Activated CD8-positive, alpha-beta T cell treated with anti-CD3 and anti-CD28 coated beads for 36 hours (primary cell): ENCODE measurements at regions not wholly inside any gene's neighbourhood (a gene's known extent, or its start where the extent isn't known, plus 50 kb on each side); places are given as distances from the start of the nearest gene placed in this dataset.
"Not testable (repeated sequence)": the region's sequence is repeated elsewhere in the genome, so short reads cannot be mapped to it uniquely, and the experiment has no call there.

Experiments
- ATAC-seq: fragments of 200-7000 bp; cut with Tn5 transposase; one replicate; pipeline ENCODE4 v1.10.0; 2021; ENCODE audit warnings: mild to moderate bottlenecking, moderate library complexity
- CTCF ChIA-PET: fragments of 350-600 bp; sonication (Branson Sonifier 250); formaldehyde crosslinking; loops from one replicate; lab custom pipeline; 2021; ENCODE audit warnings: antibody characterized with exemption; lab: Charles Lee
- POLR2A ChIA-PET: fragments of 350-600 bp; sonication (Branson Sonifier 250); formaldehyde crosslinking; loops from one replicate; lab custom pipeline; 2021; ENCODE audit warnings: antibody characterized with exemption; lab: Charles Lee
- DNase-seq: peaks from one replicate; pipeline ENCODE4 v3.0.0-alpha.2; 2020
- H3K27ac Mint-ChIP-seq: one replicate; pipeline ENCODE4 v1.8.0; 2021; ENCODE audit warnings: mild to moderate bottlenecking, mixed read lengths
- H3K27me3 Mint-ChIP-seq: one replicate; pipeline ENCODE4 v1.8.0; 2021; ENCODE audit warnings: mixed read lengths
- H3K36me3 Mint-ChIP-seq: one replicate; pipeline ENCODE4 v1.8.0; 2021; ENCODE audit warnings: low read depth, mixed read lengths
- H3K4me1 Mint-ChIP-seq: one replicate; pipeline ENCODE4 v1.8.0; 2021; ENCODE audit warnings: low read depth, mixed read lengths
- H3K4me3 Mint-ChIP-seq: one replicate; pipeline ENCODE4 v1.8.0; 2021; ENCODE audit warnings: mild to moderate bottlenecking, moderate library complexity, mixed read lengths
- H3K9me3 Mint-ChIP-seq: one replicate; pipeline ENCODE4 v1.8.0; 2021; ENCODE audit warnings: mixed read lengths
- intact Hi-C: fragments of 100-400 bp; cut with micrococcal nuclease; formaldehyde crosslinking; loops from one replicate; pipeline ENCODE4 v1.10.0; 2022
- TF ChIP-seq, protein P1 (sequence below): fragments of 200-600 bp; IDR thresholded peaks from one replicate; pipeline ENCODE4 v1.8.0; 2022; ENCODE audit warnings: antibody characterized with exemption, mild to moderate bottlenecking

DNA sequence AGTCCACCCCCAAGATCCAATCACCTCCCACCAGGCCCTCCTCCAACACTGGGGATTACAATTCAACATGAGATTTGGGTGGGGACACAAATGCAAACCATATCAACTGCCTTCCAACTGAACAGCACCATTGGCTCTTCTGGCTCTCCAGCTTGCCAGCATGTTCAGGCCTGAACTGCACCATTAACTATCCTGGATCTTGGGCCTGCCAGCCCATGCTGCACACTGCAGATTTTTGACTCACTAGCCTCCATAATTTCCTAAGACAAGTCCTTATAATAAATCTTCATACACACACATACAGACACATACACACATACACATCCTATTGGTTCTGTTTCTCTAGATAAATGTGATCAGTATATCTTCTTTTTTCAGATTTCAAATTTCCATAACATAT is 737.1 kb upstream of the SPRY2 start:
- intact Hi-C loops, result no loop called here
- no peaks in the 10 kb centered on the region for H3K27me3 Mint-ChIP-seq
- no peak overlapping the region for H3K4me3 Mint-ChIP-seq
- DNase-seq (no peak), ATAC-seq (no peak)
- H3K9me3 Mint-ChIP-seq, result peaks cover 2% of the 10 kb centered on the region
- no peak overlapping the region for H3K27ac Mint-ChIP-seq
- TF ChIP-seq, protein P1, sequence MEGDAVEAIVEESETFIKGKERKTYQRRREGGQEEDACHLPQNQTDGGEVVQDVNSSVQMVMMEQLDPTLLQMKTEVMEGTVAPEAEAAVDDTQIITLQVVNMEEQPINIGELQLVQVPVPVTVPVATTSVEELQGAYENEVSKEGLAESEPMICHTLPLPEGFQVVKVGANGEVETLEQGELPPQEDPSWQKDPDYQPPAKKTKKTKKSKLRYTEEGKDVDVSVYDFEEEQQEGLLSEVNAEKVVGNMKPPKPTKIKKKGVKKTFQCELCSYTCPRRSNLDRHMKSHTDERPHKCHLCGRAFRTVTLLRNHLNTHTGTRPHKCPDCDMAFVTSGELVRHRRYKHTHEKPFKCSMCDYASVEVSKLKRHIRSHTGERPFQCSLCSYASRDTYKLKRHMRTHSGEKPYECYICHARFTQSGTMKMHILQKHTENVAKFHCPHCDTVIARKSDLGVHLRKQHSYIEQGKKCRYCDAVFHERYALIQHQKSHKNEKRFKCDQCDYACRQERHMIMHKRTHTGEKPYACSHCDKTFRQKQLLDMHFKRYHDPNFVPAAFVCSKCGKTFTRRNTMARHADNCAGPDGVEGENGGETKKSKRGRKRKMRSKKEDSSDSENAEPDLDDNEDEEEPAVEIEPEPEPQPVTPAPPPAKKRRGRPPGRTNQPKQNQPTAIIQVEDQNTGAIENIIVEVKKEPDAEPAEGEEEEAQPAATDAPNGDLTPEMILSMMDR, result no peak
- H3K4me1 Mint-ChIP-seq, result no peaks in the 10 kb centered on the region
- ChIA-PET CTCF (no interaction called here), POLR2A (no interaction called here)
- no peaks in the 10 kb centered on the region for H3K36me3 Mint-ChIP-seq

DNA sequence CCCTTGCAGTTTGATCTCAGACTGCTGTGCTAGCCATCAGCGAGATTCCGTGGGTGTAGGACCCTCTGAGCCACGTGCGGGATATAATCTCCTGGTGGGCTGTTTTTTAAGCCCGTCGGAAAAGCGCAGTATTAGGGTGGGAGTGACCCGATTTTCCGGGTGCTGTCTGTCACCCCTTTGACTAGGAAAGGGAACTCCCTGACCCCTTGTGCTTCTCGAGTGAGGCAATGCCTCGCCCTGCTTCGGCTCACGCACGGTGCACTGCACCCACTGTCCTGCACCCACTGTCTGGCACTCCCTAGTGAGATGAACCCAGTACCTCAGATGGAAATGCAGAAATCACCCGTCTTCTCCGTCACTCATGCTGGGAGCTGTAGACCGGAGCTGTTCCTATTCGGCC is 728.9 kb upstream of the SPRY2 start:
- intact Hi-C loops, H3K27ac Mint-ChIP-seq, DNase-seq, CTCF ChIA-PET, H3K4me1 Mint-ChIP-seq, H3K27me3 Mint-ChIP-seq, ATAC-seq, H3K9me3 Mint-ChIP-seq, POLR2A ChIA-PET, H3K4me3 Mint-ChIP-seq, H3K36me3 Mint-ChIP-seq: not testable (repeated sequence)

DNA sequence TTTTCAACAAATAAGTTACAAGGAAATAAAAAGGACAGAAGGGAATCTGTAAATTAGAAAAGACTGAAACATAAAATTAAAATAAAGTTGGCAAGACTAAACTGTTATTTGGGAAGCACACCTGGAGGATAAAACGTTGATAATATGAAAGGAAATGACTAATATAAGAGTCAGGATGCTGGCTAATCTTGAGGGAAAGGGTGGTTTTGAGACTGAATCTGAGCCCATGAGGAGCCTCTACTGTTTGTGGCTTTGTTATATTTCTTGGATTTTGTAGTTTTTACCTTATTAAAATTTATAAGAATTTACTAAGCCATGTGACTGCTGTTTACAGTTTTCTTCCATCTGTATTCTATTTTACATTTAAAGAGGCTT is 718.0 kb upstream of the SPRY2 start:
- POLR2A ChIA-PET, result no interaction called here
- no peaks in the 10 kb centered on the region for H3K4me1 Mint-ChIP-seq
- CTCF ChIA-PET, result no interaction called here
- no peak for DNase-seq
- H3K9me3 Mint-ChIP-seq, result no peaks in the 10 kb centered on the region
- ATAC-seq, result no peak
- H3K4me3 Mint-ChIP-seq, result no peak overlapping the region
- TF ChIP-seq, protein P1, result no peak
- no peaks in the 10 kb centered on the region for H3K36me3 Mint-ChIP-seq
- intact Hi-C loops, result no loop called here
- no peak overlapping the region for H3K27ac Mint-ChIP-seq
- H3K27me3 Mint-ChIP-seq, result no peaks in the 10 kb centered on the region

DNA sequence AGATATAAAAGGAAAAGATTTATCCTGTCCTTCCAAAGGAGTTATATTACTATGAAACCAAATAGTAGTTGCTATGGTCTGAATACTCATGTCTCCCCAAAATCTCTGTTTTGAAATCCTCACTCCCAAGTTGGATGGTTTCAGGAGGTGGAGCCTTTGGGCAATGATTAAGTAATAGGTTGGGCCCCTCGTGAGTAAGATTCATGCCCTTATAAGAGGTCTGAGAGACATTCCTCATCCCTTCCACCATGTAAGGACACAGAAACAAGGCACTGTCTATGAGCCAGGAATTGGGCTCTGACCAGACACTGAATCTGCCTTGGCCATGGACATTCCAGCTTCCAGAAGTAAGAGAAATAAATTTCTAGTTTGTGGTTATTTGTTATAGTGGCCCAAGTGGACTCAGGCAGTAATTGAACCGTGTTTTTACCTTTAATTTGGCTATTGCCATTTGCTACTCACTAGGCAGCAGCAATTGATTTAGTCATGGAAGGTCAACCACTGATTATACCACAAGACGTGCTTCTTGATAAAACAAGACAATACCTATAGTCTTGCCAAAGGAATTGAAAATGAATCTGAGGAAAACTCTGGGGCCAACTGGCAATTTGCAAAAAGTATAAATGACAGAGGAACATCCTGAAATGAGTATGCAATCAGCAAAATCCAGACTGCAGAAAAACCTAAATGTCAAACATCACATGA is 717.4 kb upstream of the SPRY2 start:
- CTCF ChIA-PET, result no interaction called here
- no peak overlapping the region for H3K27ac Mint-ChIP-seq
- TF ChIP-seq, protein P1, result no peak
- ATAC-seq (no peak), DNase-seq (no peak)
- H3K9me3 Mint-ChIP-seq, result no peaks in the 10 kb centered on the region
- no peaks in the 10 kb centered on the region for H3K4me1 Mint-ChIP-seq
- H3K36me3 Mint-ChIP-seq, result no peaks in the 10 kb centered on the region
- intact Hi-C loops, result no loop called here
- H3K27me3 Mint-ChIP-seq, result no peaks in the 10 kb centered on the region
- POLR2A ChIA-PET, result no interaction called here
- H3K4me3 Mint-ChIP-seq, result no peak overlapping the region

DNA sequence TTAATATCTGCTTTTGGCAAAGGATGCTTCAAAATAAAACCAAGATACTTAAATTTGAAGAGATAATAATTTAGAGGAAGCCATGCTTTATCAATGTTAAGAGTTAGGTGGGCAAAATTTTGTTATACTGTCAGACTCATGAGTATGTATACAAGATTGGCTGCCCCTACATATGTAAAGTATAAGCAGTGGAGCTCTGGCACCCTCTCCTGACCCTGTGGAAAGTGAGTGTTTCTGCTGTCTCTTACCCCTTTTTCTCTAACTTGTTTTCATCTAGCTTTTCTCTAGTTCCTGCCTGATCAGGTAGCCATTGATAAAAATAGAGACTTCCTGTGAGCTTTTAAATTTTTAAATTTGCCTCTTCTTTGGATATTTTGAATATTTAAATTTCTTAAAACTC is 710.9 kb upstream of the SPRY2 start:
- TF ChIP-seq, protein P1, result no peak
- H3K27me3 Mint-ChIP-seq, result no peaks in the 10 kb centered on the region
- DNase-seq (no peak), ATAC-seq (no peak)
- intact Hi-C loops, result no loop called here
- no peak overlapping the region for H3K27ac Mint-ChIP-seq
- H3K4me3 Mint-ChIP-seq, result no peak overlapping the region
- CTCF ChIA-PET, result no interaction called here
- no peaks in the 10 kb centered on the region for H3K36me3 Mint-ChIP-seq
- POLR2A ChIA-PET, result no interaction called here
- H3K9me3 Mint-ChIP-seq, result no peaks in the 10 kb centered on the region
- no peaks in the 10 kb centered on the region for H3K4me1 Mint-ChIP-seq
